DND-41 (cell line): ENCODE measurements at regions not wholly inside any gene's neighbourhood (a gene's known extent, or its start where the extent isn't known, plus 50 kb on each side); places are given as distances from the start of the nearest gene placed in this dataset.

Experiments used
- CTCF ChIP-seq: IDR thresholded peaks from 2 replicates; pipeline ENCODE4 v1.5.1; 2012; ENCODE audit warnings: borderline replicate concordance, low read length, moderate library complexity, mild to moderate bottlenecking; ENCODE audit not compliant: poor library complexity, severe bottlenecking; ENCODE audit errors: extremely low read depth
- EZH2 ChIP-seq: IDR thresholded peaks from 3 replicates; pipeline ENCODE4 v1.6.1; 2012; ENCODE audit warnings: borderline replicate concordance, low read depth, mild to moderate bottlenecking, moderate library complexity, low read length, inconsistent platforms; ENCODE audit not compliant: severe bottlenecking

GRCh38 chr13:81041761-81042160, 700.8 kb upstream of the SPRY2 start:
- no peak for TF ChIP-seq CTCF
- TF ChIP-seq EZH2 = no peak
